RWPE1 (cell line): ENCODE measurements at regions not wholly inside any gene's neighbourhood (a gene's known extent, or its start where the extent isn't known, plus 50 kb on each side); places are given as distances from the start of the nearest gene placed in this dataset.
"Not testable (repeated sequence)": the region's sequence is repeated elsewhere in the genome, so short reads cannot be mapped to it uniquely, and the experiment has no call there.

Experiments
- CTCF ChIA-PET: fragments of 350-600 bp; sonication (Branson Sonifier 250); formaldehyde crosslinking; extraction: SDS; loops from one replicate; lab custom pipeline; 2021; lab: Yijun Ruan, JAX
- POLR2A ChIA-PET: fragments of 400-600 bp; formaldehyde crosslinking; extraction: SDS; loops from one replicate; lab custom pipeline; 2020; ENCODE audit warnings: antibody characterized with exemption; ENCODE audit not compliant: low non-redundant PET; lab: Yijun Ruan, JAX
- DNase-seq: peaks from one replicate; pipeline ENCODE4 v3.0.0; 2012; ENCODE audit warnings: low spot score
- H3K27ac ChIP-seq: fragments of 450-650 bp; 2 replicates; pipeline ENCODE4 v1.5.1; 2017
- TF ChIP-seq, protein P1 (sequence below): fragments of 450-650 bp; conservative IDR thresholded peaks from 2 replicates; pipeline ENCODE4 v1.5.1; 2017; ENCODE audit warnings: low read depth, mild to moderate bottlenecking

DNA sequence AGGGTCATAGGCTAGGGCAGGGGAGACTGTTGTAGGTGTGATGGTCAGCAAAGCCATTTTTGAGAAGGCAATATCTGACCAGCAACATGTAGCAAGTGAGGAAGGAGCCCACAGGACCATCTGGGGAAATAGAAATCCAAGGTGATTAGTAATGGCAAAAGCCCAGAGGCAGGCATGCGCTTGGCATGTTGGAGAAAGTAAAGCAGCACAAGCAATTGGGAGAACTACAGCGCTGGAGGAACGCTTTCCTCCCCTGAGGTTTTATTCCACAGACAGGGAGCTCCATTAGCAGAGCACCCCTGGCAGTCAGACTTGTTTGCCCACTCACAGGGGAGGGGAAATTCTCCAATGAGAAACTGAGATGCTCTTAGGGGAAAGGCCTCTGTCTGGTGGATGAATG is 54.8 kb upstream of the FOXB2 start:
- TF ChIP-seq, protein P1, sequence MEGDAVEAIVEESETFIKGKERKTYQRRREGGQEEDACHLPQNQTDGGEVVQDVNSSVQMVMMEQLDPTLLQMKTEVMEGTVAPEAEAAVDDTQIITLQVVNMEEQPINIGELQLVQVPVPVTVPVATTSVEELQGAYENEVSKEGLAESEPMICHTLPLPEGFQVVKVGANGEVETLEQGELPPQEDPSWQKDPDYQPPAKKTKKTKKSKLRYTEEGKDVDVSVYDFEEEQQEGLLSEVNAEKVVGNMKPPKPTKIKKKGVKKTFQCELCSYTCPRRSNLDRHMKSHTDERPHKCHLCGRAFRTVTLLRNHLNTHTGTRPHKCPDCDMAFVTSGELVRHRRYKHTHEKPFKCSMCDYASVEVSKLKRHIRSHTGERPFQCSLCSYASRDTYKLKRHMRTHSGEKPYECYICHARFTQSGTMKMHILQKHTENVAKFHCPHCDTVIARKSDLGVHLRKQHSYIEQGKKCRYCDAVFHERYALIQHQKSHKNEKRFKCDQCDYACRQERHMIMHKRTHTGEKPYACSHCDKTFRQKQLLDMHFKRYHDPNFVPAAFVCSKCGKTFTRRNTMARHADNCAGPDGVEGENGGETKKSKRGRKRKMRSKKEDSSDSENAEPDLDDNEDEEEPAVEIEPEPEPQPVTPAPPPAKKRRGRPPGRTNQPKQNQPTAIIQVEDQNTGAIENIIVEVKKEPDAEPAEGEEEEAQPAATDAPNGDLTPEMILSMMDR, result no peak
- CTCF ChIA-PET, result interaction anchor here (0.7 kb wide), 1 partner anchor 1645 kb away, joined by 3 read pairs; no protein-coding TSS in a partner anchor
- no peak overlapping the region for H3K27ac ChIP-seq
- DNase-seq, result no peak
- POLR2A ChIA-PET, result no interaction called here

DNA sequence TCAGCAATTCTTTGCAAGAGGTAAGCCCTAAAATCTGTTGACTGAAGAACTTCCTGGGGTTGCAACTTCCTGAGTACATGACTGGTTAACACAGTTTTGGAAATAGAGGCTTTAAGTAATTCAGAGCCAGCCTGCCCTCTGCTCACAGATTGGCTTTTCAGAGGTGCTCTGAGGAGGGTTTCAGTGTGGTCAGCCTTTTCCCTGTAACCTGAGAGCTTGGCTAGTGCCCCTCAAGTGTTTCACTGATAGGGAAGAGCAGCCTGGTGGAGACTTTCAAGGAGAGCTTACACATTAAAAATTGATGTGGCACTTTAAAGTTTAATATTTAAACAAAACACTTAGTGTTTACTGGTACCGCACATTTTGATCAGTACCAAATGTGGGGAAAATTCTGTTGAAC is 56.7 kb upstream of the FOXB2 start:
- TF ChIP-seq, protein P1, result no peak

DNA sequence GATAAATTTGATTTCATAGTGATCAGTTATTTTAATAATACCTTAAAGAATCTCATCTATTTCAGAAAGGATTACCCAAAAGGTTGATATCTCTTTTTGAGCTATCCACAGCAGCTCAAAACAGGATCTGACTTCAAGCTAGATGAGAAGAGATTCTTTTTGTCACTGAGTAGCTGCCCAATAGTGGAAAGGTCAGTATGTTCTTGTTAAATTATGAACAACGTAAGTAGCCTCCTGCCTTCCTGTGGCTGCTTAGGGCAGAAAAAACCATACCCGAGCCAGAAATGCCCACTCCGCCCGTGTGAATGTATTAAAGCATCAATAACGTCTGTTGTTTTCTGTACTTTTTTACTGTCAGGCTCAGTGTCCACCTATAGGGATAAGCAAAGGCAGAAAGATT is 51.3 kb upstream of the PRUNE2 start:
- no peak overlapping the region for H3K27ac ChIP-seq
- TF ChIP-seq, protein P1, result no peak
- POLR2A ChIA-PET, result no interaction called here
- no peak for DNase-seq
- CTCF ChIA-PET, result no interaction called here

More for the DNA sequence above, 56.7 kb upstream of the FOXB2 start:
- CTCF ChIA-PET, result no interaction called here
- H3K27ac ChIP-seq, result no peak overlapping the region
- POLR2A ChIA-PET, result no interaction called here
- no peak for DNase-seq

DNA sequence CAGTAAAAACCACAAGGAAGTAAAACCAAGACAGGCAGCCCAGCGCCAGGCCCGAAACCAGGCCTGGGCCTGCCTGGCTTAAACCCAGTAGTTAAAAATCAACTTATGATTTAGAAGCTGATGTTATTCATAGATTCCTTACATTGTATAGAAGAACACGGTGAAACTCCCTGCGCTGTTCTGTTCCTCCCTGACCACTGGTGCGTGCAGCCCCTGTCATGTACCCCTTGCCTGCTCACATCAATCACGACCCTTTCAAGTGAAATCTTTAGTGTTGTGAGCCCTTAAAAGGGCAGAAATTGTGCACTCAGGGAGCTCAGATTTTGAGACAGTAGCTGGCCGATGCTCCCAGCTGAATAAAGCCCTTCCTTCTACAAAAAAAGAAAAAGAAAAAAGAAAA is 50.5 kb upstream of the PRUNE2 start:
- DNase-seq, POLR2A ChIA-PET, H3K27ac ChIP-seq, CTCF ChIA-PET: not testable (repeated sequence)
